ENCODE measurements at regions not wholly inside any gene's neighbourhood (a gene's known extent, or its start where the extent isn't known, plus 50 kb on each side); places are given as distances from the start of the nearest gene placed in this dataset.

GRCh38 chr4:1499465-1499864 lies 93.2 kb upstream of the NKX1-1 start:
- no peak for DNase-seq (ENCODE audit: low read depth in 1 of 2, low spot score in 1 of 2)

- no peak for DNase-seq (ENCODE audit: low read depth in 1 of 2, low spot score in 1 of 2)
Measured at GRCh38 chr4:1497189-1497801, 91.1 kb upstream of the NKX1-1 start.

- no peak for DNase-seq (ENCODE audit: low read depth in 1 of 2, low spot score in 1 of 2)
Measured at GRCh38 chr4:1496116-1496642, 89.9 kb upstream of the NKX1-1 start.

GRCh38 chr4:1495416-1496115 lies 89.3 kb upstream of the NKX1-1 start:
- no peak for DNase-seq (ENCODE audit: low read depth in 1 of 2, low spot score in 1 of 2)

GRCh38 chr4:1494416-1495315 lies 88.4 kb upstream of the NKX1-1 start:
- DNase-seq (ENCODE audit: low read depth in 1 of 2, low spot score in 1 of 2), result no peak

GRCh38 chr4:1493540-1494287 lies 87.5 kb upstream of the NKX1-1 start:
- DNase-seq (ENCODE audit: low read depth in 1 of 2, low spot score in 1 of 2), result no peak

- DNase-seq (ENCODE audit: low read depth in 1 of 2, low spot score in 1 of 2), result no peak
Measured at GRCh38 chr4:1492651-1493539, 86.7 kb upstream of the NKX1-1 start.

- DNase-seq (ENCODE audit: low read depth in 1 of 2, low spot score in 1 of 2), result no peak
Measured at GRCh38 chr4:1492142-1492457, 85.9 kb upstream of the NKX1-1 start.

- DNase-seq (ENCODE audit: low read depth in 1 of 2, low spot score in 1 of 2), result no peak
Measured at GRCh38 chr4:1491328-1492141, 85.3 kb upstream of the NKX1-1 start.

GRCh38 chr4:1490654-1491327 lies 84.5 kb upstream of the NKX1-1 start:
- DNase-seq (ENCODE audit: low read depth in 1 of 2, low spot score in 1 of 2), result no peak

GRCh38 chr4:1490011-1490653 lies 83.9 kb upstream of the NKX1-1 start:
- no peak for DNase-seq (ENCODE audit: low read depth in 1 of 2, low spot score in 1 of 2)

GRCh38 chr4:1489639-1489995 lies 83.4 kb upstream of the NKX1-1 start:
- no peak for DNase-seq (ENCODE audit: low read depth in 1 of 2, low spot score in 1 of 2)

- no peak for DNase-seq (ENCODE audit: low read depth in 1 of 2, low spot score in 1 of 2)
Measured at GRCh38 chr4:1488831-1489638, 82.8 kb upstream of the NKX1-1 start.

GRCh38 chr4:1488357-1488756 lies 82.1 kb upstream of the NKX1-1 start:
- no peak for DNase-seq (ENCODE audit: low read depth in 1 of 2, low spot score in 1 of 2)

- DNase-seq (ENCODE audit: low read depth in 1 of 2, low spot score in 1 of 2), result no peak
Measured at GRCh38 chr4:1487761-1488160, 81.5 kb upstream of the NKX1-1 start.

GRCh38 chr4:1487106-1487505 lies 80.9 kb upstream of the NKX1-1 start:
- DNase-seq (ENCODE audit: low read depth in 1 of 2, low spot score in 1 of 2), result no peak

- DNase-seq (ENCODE audit: low read depth in 1 of 2, low spot score in 1 of 2), result no peak
Measured at GRCh38 chr4:1485280-1485679, 79.0 kb upstream of the NKX1-1 start.

- DNase-seq (ENCODE audit: low read depth in 1 of 2, low spot score in 1 of 2), result no peak
Measured at GRCh38 chr4:1480720-1481119, 74.5 kb upstream of the NKX1-1 start.

All from stimulated activated CD4-positive, alpha-beta T cell treated with anti-CD3 and anti-CD28 coated beads, Interleukin-15, amount 100 ng/mL, for 1 hour (primary cell).